Transverse colon (tissue), 4 donors: ENCODE measurements at regions not wholly inside any gene's neighbourhood (a gene's known extent, or its start where the extent isn't known, plus 50 kb on each side); places are given as distances from the start of the nearest gene placed in this dataset.
"Not testable (repeated sequence)": the region's sequence is repeated elsewhere in the genome, so short reads cannot be mapped to it uniquely, and the experiment has no call there.

Experiments used
- DNase-seq: peaks from one replicate; pipeline ENCODE4 v3.0.0-alpha.2; 2019
- H3K27ac ChIP-seq, 4 donors: fragments of 200-600 bp; sonication (generic); 2 replicates each; pipeline ENCODE4 v1.5.1; 2016 to 2018; ENCODE audit warnings: inconsistent platforms in 4 of 4
- H3K27me3 ChIP-seq: fragments of 200-600 bp; sonication (generic); 2 replicates; pipeline ENCODE4 v1.5.1; 2017; ENCODE audit warnings: inconsistent platforms
- H3K36me3 ChIP-seq, 4 donors: fragments of 200-600 bp; sonication (generic); 2 replicates each; pipeline ENCODE4 v1.5.1; 2017 to 2019; ENCODE audit warnings: inconsistent platforms in 4 of 4
- H3K4me1 ChIP-seq, 4 donors: fragments of 200-600 bp; sonication (generic); 2 replicates each; pipeline ENCODE4 v1.5.1; 2017 to 2020; ENCODE audit warnings: inconsistent platforms in 4 of 4
- H3K4me3 ChIP-seq, 4 donors: fragments of 200-600 bp; sonication (generic); 1 replicate in 1 of 4; 2 replicates in 3 of 4; pipeline versions ENCODE4 v1.5.1 to v1.6.1; 2017 to 2019; ENCODE audit warnings: inconsistent platforms in 4 of 4
- H3K9me3 ChIP-seq, 2 donors: fragments of 200-600 bp; sonication (generic); 2 replicates each; pipeline ENCODE4 v1.5.1; 2017 to 2019; ENCODE audit warnings: inconsistent platforms in 2 of 2
- EP300 ChIP-seq: sonication (generic); formaldehyde crosslinking; IDR thresholded peaks from one replicate; pipeline ENCODE4 v1.6.1; 2017; ENCODE audit warnings: antibody characterized with exemption, low read depth
- POLR2A ChIP-seq: fragments of 450-650 bp; IDR thresholded peaks from one replicate; pipeline ENCODE4 v1.6.1; 2016; ENCODE audit warnings: antibody characterized with exemption, mild to moderate bottlenecking, moderate library complexity
- POLR2AphosphoS5 ChIP-seq, 3 donors: sonication (generic); formaldehyde crosslinking; IDR thresholded peaks; one replicate each; pipeline ENCODE4 v1.6.1; 2016; ENCODE audit warnings: antibody characterized with exemption in 3 of 3
- WGBS, 2 donors: methylation state at CpG; one replicate each; pipeline ENCODE4 v1.1.5; 2018; ENCODE audit warnings: low coverage in 1 of 2; 5-methylcytosine and 5-hydroxymethylcytosine counted together
- in situ Hi-C, 4 donors: fragments of 200-750 bp; cut with MboI; loops; one replicate each; pipeline versions ENCODE4 v1.15.0 to v1.15.1; 2017; ENCODE audit warnings: low sequenced_read_pairs in 3 of 4, low pct_ligation_motif_present in 1 of 4, low pct_unique_long_range_greater_than_20kb in 1 of 4
- intact Hi-C: fragments of 100-400 bp; cut with DNase I; formaldehyde crosslinking; loops from one replicate; pipeline ENCODE4 v1.15.1; 2023; ENCODE audit warnings: low total_unique reads
- TF ChIP-seq, protein P1 (sequence below), 5 experiments: fragments of 200-600 bp in 3 of 5; fragments of 450-650 bp in 2 of 5; sonication (generic) in 3 of 5; IDR thresholded peaks; 1 replicate in 2 of 5; 2 replicates in 3 of 5; pipeline ENCODE4 v1.5.1; 2016 to 2017; ENCODE audit warnings: antibody characterized with exemption in 5 of 5, inconsistent platforms in 3 of 5, mild to moderate bottlenecking in 2 of 5, moderate library complexity in 1 of 5

DNA sequence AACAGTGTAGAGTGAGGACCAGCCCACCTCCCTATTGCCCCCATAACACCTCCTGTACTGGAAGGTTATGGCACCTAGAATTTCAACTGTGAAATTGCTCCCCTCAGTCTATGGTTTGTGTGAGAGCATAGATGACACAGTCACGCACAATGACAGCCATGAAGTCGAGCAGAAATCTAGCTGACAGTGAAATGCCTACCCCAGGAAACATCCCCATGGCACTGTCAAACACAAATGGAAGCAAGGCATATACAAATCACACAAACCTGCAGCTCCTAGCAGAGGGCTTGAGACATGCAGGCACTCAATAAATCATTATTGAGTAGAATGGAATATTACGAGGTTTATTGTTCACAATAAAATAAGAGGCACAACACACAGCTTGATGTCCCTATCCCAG, 142.5 kb upstream of the ST6GALNAC5 start:
- Histone ChIP-seq H3K4me3 (no peak overlapping the region), H3K27me3 (no peaks in the 10 kb centered on the region), H3K27ac (no peak overlapping the region), H3K36me3 (no peaks in the 10 kb centered on the region), H3K4me1 (no peaks in the 10 kb centered on the region), H3K9me3 (no peaks in the 10 kb centered on the region)
- intact Hi-C loops (no loop called here), in situ Hi-C loops (no loop called here)
- TF ChIP-seq POLR2AphosphoS5 (IDR thresholded peaks at IDR 0.05) (no peak), POLR2A (no peak), EP300 (no peak)
- TF ChIP-seq, protein P1, sequence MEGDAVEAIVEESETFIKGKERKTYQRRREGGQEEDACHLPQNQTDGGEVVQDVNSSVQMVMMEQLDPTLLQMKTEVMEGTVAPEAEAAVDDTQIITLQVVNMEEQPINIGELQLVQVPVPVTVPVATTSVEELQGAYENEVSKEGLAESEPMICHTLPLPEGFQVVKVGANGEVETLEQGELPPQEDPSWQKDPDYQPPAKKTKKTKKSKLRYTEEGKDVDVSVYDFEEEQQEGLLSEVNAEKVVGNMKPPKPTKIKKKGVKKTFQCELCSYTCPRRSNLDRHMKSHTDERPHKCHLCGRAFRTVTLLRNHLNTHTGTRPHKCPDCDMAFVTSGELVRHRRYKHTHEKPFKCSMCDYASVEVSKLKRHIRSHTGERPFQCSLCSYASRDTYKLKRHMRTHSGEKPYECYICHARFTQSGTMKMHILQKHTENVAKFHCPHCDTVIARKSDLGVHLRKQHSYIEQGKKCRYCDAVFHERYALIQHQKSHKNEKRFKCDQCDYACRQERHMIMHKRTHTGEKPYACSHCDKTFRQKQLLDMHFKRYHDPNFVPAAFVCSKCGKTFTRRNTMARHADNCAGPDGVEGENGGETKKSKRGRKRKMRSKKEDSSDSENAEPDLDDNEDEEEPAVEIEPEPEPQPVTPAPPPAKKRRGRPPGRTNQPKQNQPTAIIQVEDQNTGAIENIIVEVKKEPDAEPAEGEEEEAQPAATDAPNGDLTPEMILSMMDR (IDR thresholded peaks at IDR 0.05), result no peak
- no peak for DNase-seq
- 95 to 100% methylated on average over 1 to 3 of the region's 3 CpGs for WGBS, 2 donors

GRCh38 chr1:76725864-76726619, 141.2 kb upstream of the ST6GALNAC5 start:
- 27 to 56% methylated on average over 2 to 5 of the region's 5 CpGs for WGBS, 2 donors
- in situ Hi-C loops, result no loop called here
- no peak for TF ChIP-seq POLR2AphosphoS5 (IDR thresholded peaks at IDR 0.05)
- TF ChIP-seq, protein P1 (IDR thresholded peaks at IDR 0.05), result no peak
- no peak for TF ChIP-seq POLR2A
- TF ChIP-seq EP300, result no peak
- Histone ChIP-seq H3K27me3 (no peaks in the 10 kb centered on the region), H3K9me3 (no peaks in the 10 kb centered on the region), H3K27ac (peak overlapping the region in 2 of 4 donors; percentile 20 to 24), H3K36me3 (no peaks in the 10 kb centered on the region), H3K4me3 (no peak overlapping the region), H3K4me1 (no peaks in the 10 kb centered on the region)
- intact Hi-C loops, result no loop called here
- DNase-seq, result no peak

DNA sequence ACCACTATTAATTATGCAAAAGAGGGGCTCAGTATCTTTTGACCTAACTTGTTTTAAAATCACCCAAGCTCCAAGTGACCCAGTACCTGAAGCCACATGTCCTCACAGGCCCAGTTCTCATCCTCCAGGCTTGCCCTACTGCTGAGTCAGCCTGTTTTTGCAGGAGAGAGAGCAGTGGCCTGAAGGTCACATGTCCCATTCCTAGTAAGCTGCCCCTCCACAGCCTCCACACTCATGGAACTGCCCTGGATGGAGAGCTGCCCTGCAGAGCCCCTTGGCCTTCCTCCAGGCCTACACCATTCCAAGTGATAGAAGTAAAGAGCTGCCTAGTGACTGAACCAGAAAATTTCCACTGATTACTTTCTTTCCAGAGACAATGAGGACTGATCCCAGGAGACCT, 139.8 kb upstream of the ST6GALNAC5 start:
- Histone ChIP-seq H3K4me3 (no peak overlapping the region), H3K36me3 (no peaks in the 10 kb centered on the region), H3K4me1 (no peaks in the 10 kb centered on the region), H3K9me3 (no peaks in the 10 kb centered on the region), H3K27ac (no peak overlapping the region), H3K27me3 (no peaks in the 10 kb centered on the region)
- DNase-seq, result no peak
- intact Hi-C loops, result no loop called here
- TF ChIP-seq POLR2AphosphoS5 (IDR thresholded peaks at IDR 0.05), result no peak
- no peak for TF ChIP-seq EP300
- in situ Hi-C loops, result no loop called here

DNA sequence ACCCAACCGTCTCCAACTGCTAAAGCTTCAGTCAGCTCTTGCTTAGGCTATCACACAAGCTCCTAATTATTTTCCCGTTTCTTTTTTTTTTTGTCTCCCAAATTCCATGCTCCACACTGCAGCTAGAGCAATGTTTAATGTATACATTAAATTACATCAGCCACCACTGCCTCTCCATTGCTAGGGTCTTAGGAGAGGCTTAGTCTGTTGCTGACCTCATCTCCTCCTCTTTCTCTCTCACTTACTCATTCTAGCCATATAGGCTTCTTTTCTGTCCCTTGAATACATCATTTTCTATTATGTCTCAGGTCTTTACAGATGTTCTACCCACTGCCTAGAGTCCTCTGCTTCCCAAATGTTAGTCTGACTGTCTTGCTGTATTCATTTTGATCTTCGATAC, 138.1 kb upstream of the ST6GALNAC5 start:
- DNase-seq, result no peak
- no peaks in the 10 kb centered on the region for H3K9me3 ChIP-seq
- in situ Hi-C loops (no loop called here), intact Hi-C loops (no loop called here)
- no peak overlapping the region for H3K4me3 ChIP-seq
- H3K4me1 ChIP-seq, result no peaks in the 10 kb centered on the region
- TF ChIP-seq, protein P1 (IDR thresholded peaks at IDR 0.05), result no peak
- TF ChIP-seq POLR2AphosphoS5 (IDR thresholded peaks at IDR 0.05), result no peak
- TF ChIP-seq EP300, result no peak
- TF ChIP-seq POLR2A, result no peak
- WGBS, 2 donors, result 71 to 84% methylated on average over 3 of the region's 3 CpGs
- H3K27me3 ChIP-seq, result no peaks in the 10 kb centered on the region
- no peak overlapping the region for H3K27ac ChIP-seq
- no peaks in the 10 kb centered on the region for H3K36me3 ChIP-seq

GRCh38 chr1:76730027-76730426, 137.3 kb upstream of the ST6GALNAC5 start:
- no peaks in the 10 kb centered on the region for H3K9me3 ChIP-seq
- H3K36me3 ChIP-seq, result no peaks in the 10 kb centered on the region
- no peaks in the 10 kb centered on the region for H3K4me1 ChIP-seq
- WGBS, 2 donors, result 75% methylated on average over 2 of the region's 2 CpGs; no CpG with 5 or more reads in 1 of the 2 donors
- no peak overlapping the region for H3K27ac ChIP-seq
- H3K4me3 ChIP-seq, result no peak overlapping the region
- in situ Hi-C loops (no loop called here), intact Hi-C loops (no loop called here)
- no peak for DNase-seq
- H3K27me3 ChIP-seq, result no peaks in the 10 kb centered on the region
- no peak for TF ChIP-seq POLR2AphosphoS5 (IDR thresholded peaks at IDR 0.05)
- TF ChIP-seq, protein P1 (IDR thresholded peaks at IDR 0.05), result no peak
- TF ChIP-seq POLR2A, result no peak
- no peak for TF ChIP-seq EP300

GRCh38 chr1:76738355-76738754, 128.9 kb upstream of the ST6GALNAC5 start:
- DNase-seq, in situ Hi-C loops, H3K4me1 ChIP-seq, H3K27me3 ChIP-seq, H3K4me3 ChIP-seq, intact Hi-C loops, H3K9me3 ChIP-seq, H3K36me3 ChIP-seq, H3K27ac ChIP-seq: not testable (repeated sequence)
- 50 to 71% methylated on average over 1 of the region's 1 CpG for WGBS, 2 donors

- H3K36me3 ChIP-seq, H3K27me3 ChIP-seq, intact Hi-C loops, in situ Hi-C loops, H3K4me3 ChIP-seq, H3K4me1 ChIP-seq, H3K27ac ChIP-seq, H3K9me3 ChIP-seq: not testable (repeated sequence)
- WGBS, 2 donors, result 82% methylated on average over 8 of the region's 8 CpGs; no CpG with 5 or more reads in 1 of the 2 donors
- DNase-seq, result peak; percentile 13
Measured at GRCh38 chr1:76740956-76741355, 126.3 kb upstream of the ST6GALNAC5 start.
